ENCODE measurements at regions not wholly inside any gene's neighbourhood (a gene's known extent, or its start where the extent isn't known, plus 50 kb on each side); places are given as distances from the start of the nearest gene placed in this dataset.

GRCh38 chr1:232707142-232707541, 77.2 kb upstream of the SIPA1L2 start:
- TF ChIP-seq CTCF (IDR thresholded peaks at IDR 0.05 in 2 of 3, conservative IDR thresholded peaks at IDR 0.05 in 1 of 3; ENCODE audit: borderline replicate concordance in 1 of 3, insufficient read depth in 1 of 3, low read depth in 2 of 3, low read length in 2 of 3) (no peak), CEBPB (IDR thresholded peaks at IDR 0.05; ENCODE audit: low read depth) (no peak), POLR2A (IDR thresholded peaks at IDR 0.05; ENCODE audit: borderline replicate concordance, extremely low read depth, insufficient read depth, insufficient read length) (no peak), SIN3A (IDR thresholded peaks at IDR 0.05; ENCODE audit: low read depth) (no peak), POLR2AphosphoS5 (IDR thresholded peaks at IDR 0.05; ENCODE audit: low read depth, low read length) (no peak), EZH2 (IDR thresholded peaks at IDR 0.05) (no peak), MAX (IDR thresholded peaks at IDR 0.05) (no peak), SP1 (IDR thresholded peaks at IDR 0.05; ENCODE audit: low read depth) (no peak), ZNF274 (IDR thresholded peaks at IDR 0.05; ENCODE audit: low read depth, low read length) (no peak)
